GM18867 (cell line): ENCODE measurements at regions not wholly inside any gene's neighbourhood (a gene's known extent, or its start where the extent isn't known, plus 50 kb on each side); places are given as distances from the start of the nearest gene placed in this dataset.

Source experiments
- ATAC-seq: cut with Tn5 transposase; IDR thresholded peaks from one replicate; pipeline ENCODE4 v1.9.1; 2021; ENCODE audit warnings: mild to moderate bottlenecking, moderate library complexity; ENCODE audit not compliant: unreplicated experiment

DNA sequence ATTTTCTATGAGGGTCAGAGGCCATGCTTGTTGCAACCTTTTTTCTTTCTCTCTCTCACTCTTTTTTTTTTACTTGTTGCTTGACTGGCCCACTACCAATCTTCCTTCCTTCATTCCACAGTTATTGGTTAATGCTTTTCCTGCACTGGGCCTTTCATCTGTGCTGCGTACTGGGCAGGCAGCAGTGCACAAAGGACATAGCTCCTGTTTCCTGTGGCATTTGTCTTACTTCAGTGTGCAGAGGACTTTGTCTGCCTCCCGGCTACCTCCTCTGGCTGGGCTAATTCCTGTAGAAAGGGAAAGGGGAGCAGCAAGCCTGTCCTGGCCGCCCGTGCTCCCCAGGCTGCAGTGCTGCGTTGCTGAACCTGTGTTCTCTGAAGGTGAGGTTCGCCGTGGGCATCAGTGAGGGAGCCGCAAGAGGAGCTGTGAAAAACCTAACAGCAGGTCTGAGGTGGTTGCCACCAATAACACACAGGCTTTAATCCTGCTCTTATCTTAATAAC, 93.7 kb upstream of the RGMA start:
- no peak for ATAC-seq

DNA sequence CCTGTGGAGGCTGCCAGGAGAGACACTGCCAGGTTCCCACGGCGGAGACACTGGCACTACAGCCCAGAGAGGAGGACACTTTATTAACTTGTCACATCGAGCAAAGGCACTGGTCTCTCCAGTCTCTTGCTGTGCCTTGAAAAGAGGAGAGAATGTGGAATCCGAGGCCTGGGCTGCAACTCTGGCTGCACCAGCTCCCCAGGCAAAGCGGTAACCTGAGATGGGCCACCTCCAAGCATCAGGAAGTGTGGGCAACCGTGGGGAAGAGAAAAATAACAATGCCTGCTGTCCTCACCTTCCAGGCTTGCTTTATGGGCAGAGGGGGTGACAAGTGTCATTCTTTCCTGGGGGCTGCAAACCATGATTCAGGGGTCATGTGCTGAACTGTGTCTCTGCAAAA, 91.6 kb upstream of the RGMA start:
- no peak for ATAC-seq

DNA sequence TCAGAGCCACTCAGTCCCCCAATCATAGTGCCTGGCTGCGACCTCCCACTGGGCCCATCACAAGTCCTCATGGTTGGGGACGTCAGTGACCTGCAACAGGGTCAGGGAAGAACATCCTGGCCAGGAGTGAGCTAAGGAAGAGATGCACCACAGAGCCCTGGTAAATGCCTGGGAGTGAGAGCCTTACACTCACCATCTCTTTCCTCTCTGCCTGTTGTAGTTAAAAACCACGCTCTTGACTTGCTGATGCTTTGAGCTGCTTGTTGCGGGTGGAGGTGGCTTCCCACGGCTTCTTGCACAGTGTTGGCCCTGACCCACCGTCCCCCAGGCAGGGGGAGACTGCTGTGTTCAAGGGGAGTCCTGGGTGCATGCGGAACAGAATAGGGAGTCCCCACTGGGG, 91.1 kb upstream of the RGMA start:
- no peak for ATAC-seq

DNA sequence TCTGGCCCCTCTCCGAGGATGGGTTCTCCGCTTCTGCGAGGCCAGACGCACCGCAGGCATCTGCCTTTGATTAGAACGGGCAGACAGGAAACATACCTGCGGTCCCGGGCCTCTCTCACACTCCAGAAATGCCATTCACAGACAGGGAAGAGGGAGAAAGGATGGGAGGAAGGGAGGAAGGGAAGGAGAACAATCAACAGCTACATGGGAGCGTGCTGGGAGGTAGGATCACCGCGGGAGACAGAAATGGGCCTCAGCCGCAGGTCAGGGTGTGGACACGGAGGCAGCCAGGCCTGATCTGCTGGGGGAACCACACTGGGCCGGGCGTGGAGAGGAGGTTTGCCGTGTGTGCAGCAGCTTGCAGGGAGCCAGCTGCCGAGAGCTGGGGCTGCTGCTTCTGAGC, 90.7 kb upstream of the RGMA start:
- no peak for ATAC-seq

DNA sequence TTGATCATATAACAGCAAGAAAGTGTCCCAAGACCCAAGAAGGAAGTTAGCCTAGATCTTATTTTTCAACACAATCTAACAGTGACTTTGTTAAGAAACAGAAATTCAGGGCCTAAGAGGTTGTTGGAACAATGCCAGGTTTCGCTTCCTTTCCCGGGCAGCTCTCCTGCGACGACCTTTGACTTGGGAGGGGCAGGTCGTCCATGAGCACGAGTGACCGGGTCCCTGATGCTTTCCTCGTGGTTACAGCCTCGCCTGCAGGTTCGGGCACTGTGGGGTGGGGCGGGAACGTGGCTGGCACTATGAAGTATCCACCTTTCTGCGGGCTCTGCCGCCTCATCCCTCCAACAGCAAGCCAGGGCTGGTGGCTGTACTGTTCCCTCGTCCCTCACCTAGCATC, 90.1 kb upstream of the RGMA start:
- peak; percentile 65 for ATAC-seq

DNA sequence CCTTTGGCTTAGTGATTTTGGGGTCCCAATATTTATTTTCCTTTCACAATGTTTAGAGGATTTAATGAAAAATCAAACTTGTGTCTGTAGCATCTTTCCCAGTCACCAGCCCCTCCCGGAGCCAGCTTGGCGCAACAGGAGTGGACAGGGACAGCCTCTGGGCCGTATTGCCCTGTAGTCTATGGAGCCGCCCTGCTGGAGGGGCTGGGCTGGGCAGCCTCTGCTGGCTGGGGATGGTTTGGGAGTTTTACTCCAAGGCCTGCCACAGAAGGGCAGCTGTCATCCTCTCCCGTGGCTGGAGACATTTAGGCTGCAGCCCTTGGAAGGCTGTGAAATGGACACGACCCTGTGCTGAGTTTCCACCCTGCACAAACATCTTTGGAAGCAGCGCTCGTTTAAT, 89.4 kb upstream of the RGMA start:
- ATAC-seq = no peak

DNA sequence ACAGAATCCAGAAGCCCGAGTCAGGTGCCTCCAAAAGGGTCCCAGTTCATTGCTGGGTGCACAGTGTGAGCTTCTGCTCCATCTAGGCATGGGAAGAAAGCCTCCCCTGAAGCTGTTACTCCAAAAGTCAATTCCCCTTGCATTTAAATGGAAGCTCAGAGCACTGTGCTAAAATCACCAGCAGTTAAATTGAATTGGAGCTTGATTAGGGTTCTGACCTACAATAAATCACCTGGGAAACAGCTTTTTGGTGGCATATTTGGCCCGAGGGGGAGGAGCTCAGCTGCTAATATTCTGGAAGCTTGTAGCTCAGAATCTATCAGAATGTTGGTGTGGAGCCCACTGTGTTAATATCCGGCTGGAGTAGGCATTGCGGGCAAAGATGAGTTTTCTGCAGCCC, 87.1 kb upstream of the RGMA start:
- ATAC-seq = no peak

DNA sequence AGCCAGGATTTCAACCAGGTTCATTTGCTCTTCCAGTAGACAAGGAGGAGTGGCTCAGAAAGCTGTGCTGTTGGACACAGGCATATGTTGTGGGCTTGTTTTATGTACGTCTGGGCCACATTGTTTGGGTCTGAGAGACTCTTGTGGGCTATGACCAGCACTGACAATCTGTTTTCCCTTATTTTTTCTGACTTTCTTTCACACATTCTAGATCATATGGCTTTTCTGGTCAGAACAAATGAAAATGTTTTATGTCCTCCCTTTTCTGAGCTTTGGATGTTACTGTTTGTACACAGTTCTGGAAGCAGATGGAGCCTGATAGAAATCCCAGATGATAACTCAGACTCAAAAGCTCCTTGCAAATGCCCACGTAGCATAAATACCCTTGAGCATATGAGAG, 85.8 kb upstream of the RGMA start:
- ATAC-seq = no peak

DNA sequence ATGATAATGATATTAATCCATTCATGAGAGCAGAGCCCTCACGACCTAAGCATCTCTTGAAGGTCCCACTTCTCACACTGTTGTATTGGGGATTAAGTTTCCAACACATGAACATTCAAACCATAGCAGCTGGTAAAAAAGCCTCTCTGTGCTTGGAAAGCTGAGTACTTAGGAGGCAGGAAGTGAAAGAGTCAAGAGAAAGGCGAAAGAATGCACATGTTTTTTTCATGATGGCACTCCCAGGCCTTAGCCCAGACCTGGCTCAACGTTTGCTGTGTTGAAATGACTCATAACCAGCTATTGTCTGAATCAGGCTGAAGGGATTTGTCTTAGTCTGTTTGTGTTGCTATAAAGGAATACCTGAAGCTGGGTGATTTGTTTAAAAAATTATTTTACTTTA, 84.4 kb upstream of the RGMA start:
- no peak for ATAC-seq

DNA sequence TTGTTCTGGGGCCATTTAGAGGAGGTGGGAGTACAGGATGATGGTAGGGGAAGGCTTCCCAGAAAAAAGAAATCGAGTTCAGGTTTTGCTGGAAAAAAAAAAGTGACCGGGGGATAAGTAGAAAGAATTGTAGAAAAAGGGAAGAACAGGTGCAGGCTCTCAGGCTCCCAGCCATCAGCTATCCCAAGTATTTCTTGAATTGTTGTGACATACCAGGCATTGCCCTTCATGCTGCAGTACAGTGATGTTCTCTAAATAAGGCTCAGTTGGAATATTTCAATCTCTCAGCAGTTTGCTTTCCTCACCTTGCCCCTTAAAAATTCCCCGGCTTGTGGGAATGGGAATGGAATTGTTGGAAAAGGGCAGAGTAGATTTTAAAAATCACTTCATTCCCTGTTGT, 82.5 kb upstream of the RGMA start:
- no peak for ATAC-seq

DNA sequence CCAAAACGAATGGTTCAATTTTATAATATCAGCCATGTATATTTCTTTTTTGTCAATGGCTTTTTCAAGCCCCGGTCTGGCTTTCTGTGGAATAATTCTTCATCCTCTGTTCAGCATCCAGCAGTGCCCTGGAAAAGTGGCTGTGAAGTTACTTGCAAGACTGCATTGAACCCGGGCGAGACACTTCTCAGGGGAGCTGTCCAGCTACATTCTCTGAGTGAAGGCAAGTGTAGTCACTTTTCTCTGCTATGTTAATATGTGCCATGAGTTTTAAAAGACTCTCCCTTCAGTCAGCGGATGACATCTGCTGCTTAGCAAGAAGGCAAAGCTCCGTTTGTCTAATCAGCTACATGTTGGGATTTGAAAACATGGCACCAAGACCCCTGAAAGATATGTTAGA, 81.3 kb upstream of the RGMA start:
- ATAC-seq = no peak

DNA sequence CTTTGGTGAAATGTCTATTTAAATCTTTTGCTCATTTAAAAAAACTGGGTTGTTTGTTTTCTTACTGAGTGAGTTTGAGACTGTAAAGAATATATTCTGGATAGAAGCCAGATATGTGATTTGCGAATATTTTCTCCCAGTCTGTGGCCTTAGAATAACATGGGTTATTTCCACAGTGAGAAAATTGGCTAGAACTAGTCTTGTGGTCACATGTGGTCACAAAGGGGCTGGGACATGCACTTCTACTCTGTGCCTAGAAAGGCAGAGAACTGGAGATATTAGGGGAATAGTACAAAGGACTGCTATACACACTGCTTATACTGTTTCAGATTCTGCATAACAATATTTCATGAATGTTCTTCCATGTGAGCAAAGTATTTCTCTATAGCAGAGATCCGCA, 79.9 kb upstream of the RGMA start:
- no peak for ATAC-seq

DNA sequence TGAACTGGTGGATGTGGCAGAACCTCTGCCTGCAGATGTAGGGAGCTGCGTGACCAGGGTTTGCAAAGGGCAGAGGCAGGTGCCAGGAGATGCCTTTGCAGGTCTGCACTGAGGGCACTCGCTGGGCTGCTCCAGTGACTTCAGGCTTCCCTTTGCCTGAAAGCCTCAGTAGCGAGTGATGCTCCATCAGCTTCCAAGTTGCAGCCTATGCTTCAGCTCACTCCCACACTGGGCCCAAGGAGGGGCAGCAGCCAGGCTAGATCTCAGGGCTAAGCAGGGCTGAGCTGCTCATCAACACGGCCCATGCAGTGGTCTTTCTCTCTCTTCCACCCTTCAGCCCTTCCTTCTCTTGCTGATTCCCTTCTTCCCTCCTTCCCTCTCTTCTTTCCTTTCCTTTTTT, 78.3 kb upstream of the RGMA start:
- ATAC-seq = no peak

DNA sequence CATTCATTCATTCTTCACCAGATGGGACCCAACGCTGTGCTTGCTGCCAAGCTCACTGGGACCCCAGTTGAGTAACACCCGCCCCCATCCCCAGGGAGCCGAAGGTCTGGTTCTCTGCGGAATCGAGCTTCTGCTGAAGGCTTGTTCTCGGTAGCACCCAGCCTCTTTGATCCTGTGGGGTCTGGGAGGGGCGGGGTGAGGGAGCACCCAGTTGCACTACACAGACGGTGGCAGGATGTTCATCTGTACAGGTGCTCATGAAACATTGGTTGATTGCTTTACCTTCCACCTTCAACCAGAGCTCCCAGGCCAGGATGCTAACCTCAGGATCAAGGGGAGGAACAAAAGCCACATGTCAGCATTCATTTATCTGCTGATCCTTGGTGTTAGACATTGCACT, 77.7 kb upstream of the RGMA start:
- ATAC-seq = no peak

DNA sequence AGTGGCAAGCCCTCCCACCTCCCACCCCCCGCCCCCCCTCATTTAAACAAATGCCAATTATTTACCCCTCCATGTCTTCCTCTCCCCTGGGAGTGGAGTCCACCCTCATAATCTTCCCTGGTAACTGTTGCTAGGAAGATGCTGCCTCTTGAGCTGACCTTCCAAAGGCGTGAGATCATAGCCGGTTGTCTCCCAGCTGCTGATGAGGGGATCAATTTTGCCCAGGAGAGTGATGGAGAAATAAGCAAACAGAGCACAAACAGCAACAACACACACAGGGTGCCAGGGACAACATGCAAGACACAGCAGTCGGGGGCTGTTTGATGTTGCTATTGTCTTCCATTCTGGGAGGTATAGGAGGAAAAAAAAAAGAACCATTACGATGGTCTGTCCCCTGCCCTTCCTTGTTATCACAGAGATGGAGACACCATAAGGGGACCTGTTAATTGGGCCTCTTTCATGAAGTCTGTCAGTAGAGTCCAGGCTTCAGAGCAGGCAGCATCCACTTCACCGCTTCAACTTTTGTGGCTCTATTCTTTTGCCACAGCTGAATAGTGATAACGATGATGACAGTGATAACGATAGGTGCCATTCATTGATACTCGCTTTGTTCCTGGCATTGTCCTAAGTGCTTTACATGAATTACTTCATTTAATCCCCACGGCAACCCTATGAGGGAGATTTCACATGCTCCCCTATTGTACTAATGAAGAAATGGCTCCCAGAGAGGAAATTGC, 76.9 kb upstream of the RGMA start:
- no peak for ATAC-seq

DNA sequence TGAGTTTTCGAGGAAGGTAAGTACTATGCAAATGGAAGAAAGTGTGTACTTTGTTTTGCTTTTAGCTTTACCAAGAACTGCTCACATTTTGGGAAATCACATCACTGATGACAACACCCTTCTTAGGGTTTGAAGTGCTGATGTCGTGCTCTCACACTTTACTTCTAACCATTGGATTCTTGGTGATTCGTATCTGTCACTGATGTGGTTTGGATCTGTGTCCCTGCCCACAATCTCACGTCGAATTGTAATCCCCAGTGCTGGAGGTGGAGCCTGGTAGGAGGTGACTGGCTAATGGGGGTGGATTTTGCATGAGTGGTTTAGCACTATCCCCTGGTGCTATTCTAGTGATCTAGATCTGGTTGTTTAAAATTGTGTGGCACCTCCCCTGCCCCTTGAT, 75.4 kb upstream of the RGMA start:
- ATAC-seq = no peak

DNA sequence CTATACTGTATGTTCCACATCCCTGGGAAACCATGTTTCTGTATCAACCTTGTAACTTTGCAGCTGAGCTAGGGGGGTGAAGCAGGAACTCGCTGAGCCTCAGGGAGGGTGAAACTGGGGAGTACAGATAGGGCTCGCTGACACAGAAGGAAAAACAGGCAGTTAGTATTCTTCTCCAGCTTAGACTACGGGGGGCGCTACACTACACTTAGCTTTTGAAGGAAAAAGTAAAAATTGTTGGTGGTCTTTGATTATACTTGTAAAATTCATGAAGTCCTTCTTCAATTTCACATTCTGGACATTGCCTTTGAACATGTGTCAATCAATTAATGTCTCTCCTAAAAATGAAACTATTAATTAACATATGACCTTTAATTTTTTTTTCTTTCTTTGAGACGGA, 73.5 kb upstream of the RGMA start:
- ATAC-seq = no peak

DNA sequence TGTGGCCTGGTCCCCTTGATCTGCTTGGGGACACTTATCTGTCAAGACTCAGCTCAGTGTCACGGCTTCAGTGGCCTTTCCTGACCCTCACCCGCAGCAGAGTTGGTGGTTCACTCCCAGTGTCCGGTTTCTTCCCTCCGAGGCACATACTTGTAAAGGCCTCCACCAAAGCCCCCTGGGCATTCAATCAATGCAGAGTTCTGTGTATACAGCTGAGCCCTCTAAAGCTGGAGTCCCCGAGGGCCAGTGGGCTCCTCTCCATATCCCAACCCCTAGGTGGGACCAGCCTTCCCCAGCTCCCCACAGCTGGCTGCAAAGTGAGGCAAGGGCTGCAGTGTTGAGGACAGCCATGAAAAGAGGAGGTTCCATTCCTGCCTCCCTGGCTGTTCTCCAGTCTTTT, 70.9 kb upstream of the RGMA start:
- ATAC-seq = no peak

DNA sequence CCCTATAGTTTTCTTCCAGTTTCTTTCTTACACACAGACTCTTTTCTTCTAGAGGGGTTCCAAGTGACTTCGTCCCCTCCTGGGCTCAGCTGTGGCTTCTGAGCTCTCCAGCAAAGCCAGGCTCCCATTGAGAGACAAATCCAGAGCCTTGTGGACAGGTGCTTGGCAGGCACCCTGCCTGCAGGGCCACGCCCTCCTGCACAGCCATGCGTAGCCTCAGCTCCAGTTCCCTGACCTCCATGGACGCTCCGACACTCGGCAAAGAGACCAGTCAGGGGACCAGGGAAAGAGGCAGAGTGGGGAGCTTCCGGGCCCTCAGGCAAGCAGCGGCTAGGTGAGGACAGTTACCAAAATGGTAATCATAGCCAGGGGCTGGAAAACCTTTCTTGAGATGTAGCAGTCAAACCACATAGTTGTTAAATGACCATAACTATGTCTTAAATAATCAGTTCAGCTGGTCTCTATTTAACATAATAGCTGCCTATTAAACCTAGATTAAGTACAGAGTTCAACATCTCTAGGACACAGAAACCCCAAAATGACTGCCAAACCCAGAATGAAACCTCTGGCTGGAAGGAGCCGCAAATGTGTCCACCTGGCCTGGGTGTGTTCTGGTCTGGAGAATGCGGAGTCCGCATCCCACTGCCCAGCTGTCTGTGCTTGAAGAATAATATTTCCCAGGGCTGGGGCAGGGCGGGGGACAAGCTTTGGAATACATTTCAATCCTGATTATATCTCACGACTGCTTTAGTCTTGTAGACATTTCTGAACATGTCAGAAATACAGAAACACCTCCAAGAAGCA, 69.3 kb upstream of the RGMA start:
- no peak for ATAC-seq

DNA sequence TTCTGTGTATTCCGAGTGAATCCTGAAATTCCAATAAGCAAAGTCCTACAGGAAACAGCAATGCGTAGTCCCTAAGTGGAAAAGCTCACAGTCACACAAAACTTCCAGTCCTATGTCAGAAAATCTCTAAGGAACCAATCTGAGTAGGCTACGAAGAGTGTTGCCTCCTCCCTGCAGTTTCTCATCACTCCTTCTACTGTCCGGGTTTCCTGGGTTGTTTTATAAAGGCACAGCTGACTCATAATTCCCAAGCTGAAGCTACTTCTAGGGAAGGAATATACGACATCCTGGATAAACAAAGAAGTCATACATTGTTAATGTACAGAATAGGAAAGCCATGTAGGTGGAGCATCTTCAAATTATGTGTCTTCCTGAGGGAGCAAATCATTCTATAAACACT, 65.7 kb upstream of the RGMA start:
- ATAC-seq = no peak

DNA sequence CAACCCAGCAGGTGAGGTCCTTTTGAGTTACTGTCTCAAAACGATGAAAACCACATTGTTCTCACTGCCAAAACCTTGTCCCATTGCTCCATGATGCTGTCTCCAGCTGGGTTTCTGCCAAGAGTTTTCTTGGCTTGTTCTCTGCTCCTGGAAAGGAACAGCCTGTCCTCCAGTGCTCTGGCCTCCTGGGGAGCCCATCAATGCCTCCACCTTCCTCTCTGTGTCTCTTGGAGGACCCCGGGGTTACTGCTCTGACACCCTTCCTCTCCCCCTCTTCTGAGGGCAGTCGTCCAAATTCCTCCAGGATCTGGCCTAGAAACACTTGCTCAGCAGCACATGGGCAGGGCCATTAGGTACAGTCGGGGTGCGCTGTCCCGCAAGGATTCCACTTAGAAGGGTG, 63.9 kb upstream of the RGMA start:
- ATAC-seq = no peak

DNA sequence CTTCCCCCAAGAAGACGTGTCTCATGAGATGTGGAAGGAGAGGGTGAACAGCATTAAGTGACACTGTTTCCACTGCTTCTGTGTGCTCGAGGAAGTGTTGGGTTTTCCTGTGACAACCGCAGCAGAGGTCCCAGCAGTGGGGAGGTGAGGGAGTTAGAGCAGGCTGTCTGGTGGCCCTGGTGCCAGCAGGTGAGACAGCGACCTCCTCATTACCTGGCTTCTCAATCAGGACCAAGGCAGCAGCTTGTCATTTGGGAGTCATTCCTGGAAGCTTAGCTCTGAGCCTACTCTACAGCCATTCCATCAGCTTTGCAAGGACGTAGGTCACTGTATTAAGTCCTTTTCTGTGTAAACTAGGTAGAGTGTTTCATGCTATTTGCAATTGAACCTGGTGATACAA, 63.3 kb upstream of the RGMA start:
- ATAC-seq = no peak
